ENCODE measurements at regions not wholly inside any gene's neighbourhood (a gene's known extent, or its start where the extent isn't known, plus 50 kb on each side); places are given as distances from the start of the nearest gene placed in this dataset.

DNA sequence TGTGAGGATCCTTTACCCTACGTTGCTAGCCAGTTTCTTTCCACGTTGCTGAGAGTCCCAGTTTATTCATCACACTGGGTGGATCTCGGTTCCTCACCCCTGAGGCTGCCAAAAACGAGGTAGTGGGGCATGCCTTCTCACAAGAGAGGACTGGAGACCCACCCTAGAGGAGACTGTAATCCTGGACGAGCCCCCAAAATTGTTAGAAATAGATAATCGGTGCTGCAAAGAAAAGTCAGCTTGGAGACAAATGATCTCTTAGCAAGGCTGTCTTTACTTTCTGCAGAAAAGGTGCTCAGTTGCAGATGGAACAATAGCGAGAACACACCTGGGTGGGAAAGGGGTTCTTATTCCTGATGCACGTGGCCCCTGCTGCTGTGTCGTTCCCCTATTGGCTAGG is 101.8 kb downstream of the TMEM167A start:
- TF ChIP-seq POLR2A (IDR thresholded peaks at IDR 0.05) (no peak), CTCF (IDR thresholded peaks at IDR 0.05) (no peak)

Measured in uterus (tissue), 2 donors.